Hematopoietic multipotent progenitor cell treated with erythropoietin and hydrocortisone succinate and interleukin-3 and kit ligand, for 15 days (in vitro differentiated cells): ENCODE measurements at regions not wholly inside any gene's neighbourhood (a gene's known extent, or its start where the extent isn't known, plus 50 kb on each side); places are given as distances from the start of the nearest gene placed in this dataset.
"Not testable (repeated sequence)": the region's sequence is repeated elsewhere in the genome, so short reads cannot be mapped to it uniquely, and the experiment has no call there.

Experiments
- DNase-seq: peaks from one replicate; pipeline ENCODE4 v3.0.0-alpha.2; 2015; ENCODE audit warnings: low spot score

GRCh38 chr3:73228437-73228836 is 167.0 kb downstream of the EBLN2 start:
- DNase-seq = no peak

GRCh38 chr3:73228959-73229358 is 167.5 kb downstream of the EBLN2 start:
- no peak for DNase-seq

GRCh38 chr3:73234354-73235014 is 173.0 kb downstream of the EBLN2 start:
- no peak for DNase-seq

GRCh38 chr3:73235768-73236167 is 174.3 kb downstream of the EBLN2 start:
- no peak for DNase-seq

GRCh38 chr3:73236867-73237266 is 175.4 kb downstream of the EBLN2 start:
- no peak for DNase-seq

- no peak for DNase-seq
Measured at GRCh38 chr3:73243740-73244139, 182.3 kb downstream of the EBLN2 start.

- no peak for DNase-seq
Measured at GRCh38 chr3:73245459-73245858, 184.0 kb downstream of the EBLN2 start.

GRCh38 chr3:73249047-73249446 is 187.6 kb downstream of the EBLN2 start:
- no peak for DNase-seq

- DNase-seq = no peak
Measured at GRCh38 chr3:73254062-73254461, 192.6 kb downstream of the EBLN2 start.

- no peak for DNase-seq
Measured at GRCh38 chr3:73255609-73256029, 194.2 kb downstream of the EBLN2 start.

GRCh38 chr3:73257186-73257585 is 195.7 kb downstream of the EBLN2 start:
- DNase-seq = no peak

GRCh38 chr3:73258057-73258456 is 196.6 kb downstream of the EBLN2 start:
- no peak for DNase-seq

- DNase-seq = no peak
Measured at GRCh38 chr3:73259291-73259690, 197.8 kb downstream of the EBLN2 start.

- no peak for DNase-seq
Measured at GRCh38 chr3:73259856-73260255, 198.4 kb downstream of the EBLN2 start.

- DNase-seq = not testable (repeated sequence)
Measured at GRCh38 chr3:73266558-73266957, 205.1 kb downstream of the EBLN2 start.

GRCh38 chr3:73269126-73269525 is 207.7 kb downstream of the EBLN2 start:
- not testable (repeated sequence) for DNase-seq

- DNase-seq = no peak
Measured at GRCh38 chr3:73270839-73271483, 209.5 kb downstream of the EBLN2 start.

GRCh38 chr3:73273341-73273740 is 211.9 kb downstream of the EBLN2 start:
- DNase-seq = no peak

GRCh38 chr3:73280746-73281145 is 219.3 kb downstream of the EBLN2 start:
- no peak for DNase-seq

GRCh38 chr3:73284472-73284871 is 223.0 kb downstream of the EBLN2 start:
- no peak for DNase-seq

GRCh38 chr3:73291541-73291940 is 230.1 kb downstream of the EBLN2 start:
- no peak for DNase-seq

- DNase-seq = no peak
Measured at GRCh38 chr3:73292220-73292619, 230.8 kb downstream of the EBLN2 start.

- no peak for DNase-seq
Measured at GRCh38 chr3:73294537-73294936, 233.1 kb downstream of the EBLN2 start.
